GM18517 (cell line): ENCODE measurements at regions not wholly inside any gene's neighbourhood (a gene's known extent, or its start where the extent isn't known, plus 50 kb on each side); places are given as distances from the start of the nearest gene placed in this dataset.
"Not testable (repeated sequence)": the region's sequence is repeated elsewhere in the genome, so short reads cannot be mapped to it uniquely, and the experiment has no call there.

Source experiments
- ATAC-seq: cut with Tn5 transposase; IDR thresholded peaks from one replicate; pipeline ENCODE4 v1.9.1; 2021; ENCODE audit warnings: mild to moderate bottlenecking, moderate library complexity; ENCODE audit not compliant: unreplicated experiment

DNA sequence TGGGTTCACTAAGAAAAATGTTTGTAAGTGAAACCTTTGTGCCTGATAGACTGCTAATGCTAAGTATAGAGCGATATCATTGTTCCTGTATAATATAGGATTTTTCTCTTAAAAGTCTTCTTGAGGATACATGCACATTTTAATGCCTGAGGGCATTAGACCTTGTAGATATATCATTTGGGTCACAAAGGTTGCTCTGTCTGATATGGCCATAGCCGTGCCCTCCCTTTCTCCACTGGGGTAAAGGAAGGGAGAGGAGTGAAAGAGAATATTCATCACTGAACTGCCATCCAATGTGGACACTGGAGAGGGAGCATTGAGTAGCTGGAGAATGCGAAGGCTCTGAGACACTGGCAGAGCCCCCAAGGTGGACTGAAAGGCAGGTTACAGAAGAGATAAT is 442.2 kb upstream of the SPTLC3 start:
- ATAC-seq: no peak

DNA sequence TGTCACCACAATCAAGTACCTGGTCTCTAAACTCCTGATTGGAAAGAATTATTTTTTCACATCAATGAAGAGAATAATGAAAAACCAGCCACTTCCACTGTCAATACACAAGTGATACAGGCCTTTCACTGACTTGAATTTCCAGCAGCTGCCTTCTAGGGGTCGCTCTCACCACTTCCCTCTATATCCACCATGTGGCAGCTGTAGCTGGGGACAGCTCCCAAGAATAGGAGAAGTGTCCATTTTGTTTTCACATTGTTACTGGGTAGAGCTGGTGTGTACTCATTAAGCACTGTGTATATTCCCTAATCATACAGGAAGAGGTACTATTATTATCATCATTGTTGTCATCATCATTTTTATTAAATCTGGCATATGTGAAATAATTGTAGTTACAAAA is 438.4 kb upstream of the SPTLC3 start:
- ATAC-seq: no peak

DNA sequence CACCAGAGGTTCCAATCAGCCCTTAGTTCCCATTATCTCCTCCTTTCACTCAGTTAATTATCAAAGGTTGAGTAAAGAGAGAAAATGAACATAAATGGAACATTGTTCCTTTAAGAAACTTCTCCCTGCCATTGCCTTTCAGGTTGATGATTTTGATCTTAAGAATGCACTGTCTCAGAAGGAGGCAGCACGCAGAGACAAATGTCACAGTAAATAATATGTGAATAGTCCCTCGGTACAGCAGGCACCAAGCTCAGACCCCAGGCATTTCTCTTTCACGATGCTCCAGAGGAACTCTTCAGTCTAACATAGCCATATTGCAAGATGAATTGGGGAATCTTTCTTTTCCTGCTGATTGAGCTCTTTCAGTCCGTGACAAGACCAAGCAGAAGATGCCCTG is 435.3 kb upstream of the SPTLC3 start:
- ATAC-seq: no peak

DNA sequence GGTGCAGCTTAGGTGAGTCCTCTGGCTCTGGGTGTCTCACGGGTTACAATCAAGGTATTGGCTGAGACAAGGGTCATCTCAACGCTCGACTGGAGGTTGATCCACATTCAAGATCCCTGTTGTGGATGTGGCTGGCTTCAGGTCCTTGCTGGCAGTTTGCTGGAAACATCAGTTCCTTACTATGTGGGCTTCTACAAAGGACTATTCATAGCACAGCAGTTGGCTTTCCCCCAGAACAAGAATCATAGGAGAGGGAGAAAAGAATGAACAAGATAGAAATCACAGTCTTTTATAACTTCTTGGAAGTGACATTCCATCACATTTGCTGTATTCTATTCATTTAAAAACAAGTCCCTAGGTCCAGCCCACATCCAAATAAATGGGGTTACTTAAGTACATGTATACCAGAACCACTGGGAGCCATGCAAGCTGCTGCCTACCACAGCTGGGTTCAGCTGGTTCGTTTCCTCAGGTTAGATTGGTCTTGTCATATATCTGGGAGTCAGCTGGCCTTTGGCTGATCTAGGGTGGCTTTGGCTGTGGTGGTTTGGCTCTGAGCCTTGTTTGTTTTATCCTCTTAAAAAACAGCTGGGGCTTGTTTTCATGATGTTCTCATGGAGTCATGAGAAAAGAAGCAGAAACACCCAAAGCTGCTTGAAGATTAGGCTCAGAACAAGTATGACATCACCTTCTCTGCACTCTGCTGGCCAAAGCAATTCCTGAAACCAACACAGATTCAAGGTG is 433.2 kb upstream of the SPTLC3 start:
- ATAC-seq: no peak

DNA sequence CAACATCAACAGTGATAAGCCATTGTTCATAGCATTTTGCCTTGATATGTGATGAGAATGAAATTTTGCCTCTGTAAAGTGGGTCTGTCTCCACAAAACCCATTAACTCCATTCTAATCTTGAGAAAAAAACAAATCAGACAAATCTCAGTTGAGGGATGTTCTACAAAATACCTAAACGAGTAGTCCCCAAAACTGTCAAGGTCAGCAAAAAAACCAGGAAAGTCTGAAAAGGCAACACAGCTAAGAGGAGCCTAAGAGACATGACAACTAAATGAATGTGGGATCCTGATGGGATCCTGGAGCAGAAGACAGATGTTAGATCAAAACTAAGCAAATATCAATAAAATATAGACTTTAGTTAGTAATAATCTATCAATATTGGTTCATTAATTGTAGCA is 431.6 kb upstream of the SPTLC3 start:
- ATAC-seq: no peak

DNA sequence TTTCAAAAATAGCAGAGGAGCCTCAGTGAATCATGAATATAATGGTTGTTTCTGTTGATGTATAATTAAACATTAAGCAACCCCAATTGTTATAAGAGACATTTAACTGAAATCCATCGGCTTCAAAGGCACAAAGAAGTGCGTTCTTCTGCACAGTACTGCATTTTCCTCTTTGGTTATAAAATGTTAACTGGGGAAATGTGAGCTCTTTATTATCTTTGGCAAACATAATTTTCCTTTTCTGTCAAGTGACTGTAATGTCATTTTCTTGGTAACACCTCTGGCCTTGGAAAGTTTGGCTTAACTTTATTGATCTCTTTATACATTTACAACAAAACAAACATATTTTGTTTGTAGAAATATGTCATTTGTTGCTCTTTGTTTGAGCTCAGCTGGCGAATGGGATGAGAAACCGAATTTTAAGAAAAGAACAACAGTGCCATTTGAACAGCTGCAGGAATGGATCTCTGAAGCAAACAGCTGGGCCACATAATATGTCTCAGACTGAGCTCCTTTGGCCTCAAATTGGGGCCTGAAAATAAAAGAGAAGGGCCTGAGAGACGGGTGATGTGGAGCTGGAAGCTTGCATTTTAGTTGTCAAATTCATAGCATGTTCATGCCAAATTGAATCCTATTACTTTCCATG is 427.0 kb upstream of the SPTLC3 start:
- ATAC-seq: no peak

DNA sequence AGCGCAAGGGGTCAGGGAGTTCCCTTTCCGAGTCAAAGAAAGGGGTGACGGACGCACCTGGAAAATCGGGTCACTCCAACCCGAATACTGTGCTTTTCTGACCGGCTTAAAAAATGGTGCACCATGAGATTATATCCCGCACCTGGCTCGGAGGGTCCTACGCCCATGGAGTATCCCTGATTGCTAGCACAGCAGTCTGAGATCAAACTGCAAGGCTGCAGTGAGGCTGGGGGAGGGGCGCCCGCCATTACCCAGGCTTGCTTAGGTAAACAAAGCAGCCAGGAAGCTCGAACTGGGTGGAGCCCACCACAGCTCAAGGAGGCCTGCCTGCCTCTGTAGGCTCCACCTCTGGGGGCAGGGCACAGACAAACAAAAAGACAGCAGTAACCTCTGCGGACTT is 426.1 kb upstream of the SPTLC3 start:
- not testable (repeated sequence) for ATAC-seq

DNA sequence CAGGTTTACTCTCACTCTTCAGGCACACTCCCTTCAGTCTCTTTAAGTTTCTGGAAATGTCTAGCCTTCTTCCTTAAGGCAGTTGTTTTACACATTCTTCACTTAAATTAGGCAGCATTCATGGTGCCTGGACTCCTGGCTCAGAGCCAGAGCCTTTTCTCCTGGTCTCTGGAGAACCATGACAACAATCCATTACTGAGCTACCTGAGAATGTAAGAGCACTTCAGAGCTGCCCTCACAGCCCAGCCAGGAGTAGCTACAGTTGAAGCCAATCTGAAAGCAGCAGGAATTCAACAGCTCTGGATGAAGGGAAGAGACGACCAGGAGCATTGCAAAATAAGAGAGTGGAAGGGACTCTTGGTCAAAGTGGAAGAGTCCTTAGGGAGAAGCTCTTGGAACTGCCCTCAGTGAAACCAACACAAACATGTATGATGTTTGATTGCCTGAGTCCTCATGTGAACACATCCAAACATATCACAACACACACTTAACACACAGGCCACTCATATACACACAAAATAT is 416.8 kb upstream of the SPTLC3 start:
- ATAC-seq: no peak

DNA sequence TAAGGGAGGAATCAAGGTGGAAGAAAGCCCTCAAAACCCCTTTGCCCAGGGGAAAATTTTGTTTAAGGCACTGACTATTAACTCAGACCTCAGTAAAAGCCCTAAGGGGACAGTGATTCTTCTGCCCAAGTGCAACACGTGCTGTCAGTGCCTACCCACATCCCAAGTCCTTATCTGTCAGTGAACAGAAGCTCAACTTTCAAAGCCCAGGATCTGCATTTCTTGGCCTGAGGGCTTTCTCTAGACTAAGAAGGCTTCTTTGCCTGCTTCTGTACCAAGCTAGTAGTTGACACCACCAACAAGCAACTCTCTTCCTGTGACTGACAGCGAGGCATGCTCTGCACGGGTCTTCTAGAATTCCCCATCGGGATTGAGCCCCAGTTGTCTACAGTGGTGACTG is 416.0 kb upstream of the SPTLC3 start:
- no peak for ATAC-seq

DNA sequence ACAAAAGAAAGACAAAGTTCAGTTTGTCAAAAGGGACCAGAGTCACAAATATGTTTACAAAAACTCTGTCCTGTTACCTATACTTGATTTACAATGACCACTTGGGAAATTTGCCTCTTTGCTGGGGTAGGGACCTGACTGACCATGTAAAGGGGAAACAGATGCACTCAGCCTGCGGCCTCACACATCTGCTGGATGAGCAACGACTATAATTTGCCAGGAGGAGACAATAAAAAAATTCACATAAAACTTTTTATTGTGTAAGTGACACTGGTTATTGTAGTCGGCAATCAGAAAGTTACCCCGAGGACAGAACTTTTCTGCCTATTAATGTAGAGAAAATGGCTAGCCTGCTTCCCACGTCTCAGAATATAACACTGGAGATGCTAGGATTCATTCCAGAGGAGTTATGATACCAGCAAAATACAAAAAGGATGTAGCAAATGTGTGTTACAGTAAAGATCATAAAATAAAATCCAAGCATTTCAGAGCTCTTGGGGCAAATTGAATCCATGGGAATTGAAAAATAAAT is 415.4 kb upstream of the SPTLC3 start:
- no peak for ATAC-seq

DNA sequence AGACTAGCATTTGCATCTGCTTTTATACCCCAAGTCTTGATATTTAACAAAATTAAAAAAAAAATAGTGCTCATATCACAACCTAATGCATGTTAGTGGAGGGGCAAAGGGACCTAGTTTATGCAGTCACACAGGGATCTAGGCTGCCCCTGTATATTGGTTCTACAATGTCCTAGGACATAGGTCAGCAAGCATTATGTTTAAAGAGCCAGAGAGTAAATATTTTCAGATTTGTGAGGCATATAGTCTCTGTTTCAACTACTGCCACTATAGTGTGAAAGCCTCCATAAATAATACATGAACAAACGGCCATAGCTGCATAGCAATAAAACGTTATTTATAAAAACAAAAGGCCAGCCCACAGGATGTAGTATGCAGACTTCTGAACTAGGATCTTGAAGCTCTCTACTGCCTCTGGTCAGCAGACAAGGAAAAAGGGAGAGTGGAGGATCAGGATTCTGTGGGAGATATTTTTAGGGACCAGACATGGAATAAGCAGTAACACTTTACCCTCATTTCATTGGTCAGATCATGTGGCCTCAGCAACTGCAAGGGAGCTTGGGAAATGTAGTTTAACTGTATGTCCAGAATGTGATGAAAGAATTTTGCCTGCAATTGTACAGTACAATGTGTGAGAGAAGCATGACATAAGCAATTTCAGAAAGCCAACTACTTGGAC is 414.2 kb upstream of the SPTLC3 start:
- ATAC-seq: no peak

DNA sequence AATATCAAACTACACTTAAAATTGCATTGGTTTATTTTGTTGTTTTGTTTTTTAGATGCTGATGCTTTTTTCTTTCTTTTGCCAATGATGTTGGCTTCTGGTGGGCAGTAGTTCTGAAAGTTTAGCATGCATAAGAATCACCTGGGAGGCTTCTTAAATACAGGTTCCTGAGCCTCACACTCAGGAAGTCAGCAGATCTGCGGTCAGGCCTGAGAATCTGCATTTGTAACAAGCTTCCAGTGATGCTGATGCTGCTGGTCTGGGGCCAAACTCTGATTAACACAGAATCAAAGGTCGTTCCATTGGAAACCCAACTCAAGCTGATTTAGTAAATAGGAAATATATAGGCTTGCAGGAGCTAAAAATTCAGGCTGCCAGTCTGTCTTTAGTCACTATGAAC is 412.9 kb upstream of the SPTLC3 start:
- no peak for ATAC-seq

DNA sequence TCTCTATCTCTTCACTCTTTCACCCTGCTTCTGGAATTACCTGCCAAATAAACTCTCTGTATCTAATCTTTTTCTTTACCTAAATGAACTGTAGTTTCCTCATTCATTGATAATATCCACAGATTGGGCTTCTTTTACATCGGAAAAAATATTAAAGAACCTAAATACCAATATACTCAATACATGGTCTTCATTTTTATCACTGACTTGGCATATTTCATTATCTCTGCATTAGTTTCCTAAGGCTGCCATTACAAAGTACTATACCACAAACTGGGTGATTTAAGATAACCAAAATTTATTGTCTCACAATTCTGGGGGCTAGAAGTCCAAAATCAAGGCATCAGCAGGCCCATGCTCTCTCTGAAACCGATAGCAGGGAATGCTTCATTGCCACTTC is 411.9 kb upstream of the SPTLC3 start:
- no peak for ATAC-seq

DNA sequence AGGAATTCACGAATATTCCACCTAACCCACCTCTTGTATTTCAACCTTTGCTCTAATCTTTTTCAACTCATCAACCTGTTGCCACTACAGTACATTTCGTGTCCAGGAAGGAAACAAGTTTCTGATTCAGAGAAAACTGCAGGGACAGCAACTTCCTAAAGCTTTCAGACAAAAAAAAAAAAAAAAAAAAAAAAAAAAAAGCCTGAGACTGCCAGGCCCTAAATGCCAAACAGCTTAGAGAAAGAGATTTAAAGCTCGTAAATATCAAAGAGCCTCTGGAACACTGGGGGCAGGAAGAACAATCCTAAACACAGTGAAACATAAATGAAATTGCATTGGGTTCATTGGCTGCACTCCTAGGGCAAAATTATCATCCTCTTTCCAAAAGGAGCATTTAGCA is 411.2 kb upstream of the SPTLC3 start:
- no peak for ATAC-seq

DNA sequence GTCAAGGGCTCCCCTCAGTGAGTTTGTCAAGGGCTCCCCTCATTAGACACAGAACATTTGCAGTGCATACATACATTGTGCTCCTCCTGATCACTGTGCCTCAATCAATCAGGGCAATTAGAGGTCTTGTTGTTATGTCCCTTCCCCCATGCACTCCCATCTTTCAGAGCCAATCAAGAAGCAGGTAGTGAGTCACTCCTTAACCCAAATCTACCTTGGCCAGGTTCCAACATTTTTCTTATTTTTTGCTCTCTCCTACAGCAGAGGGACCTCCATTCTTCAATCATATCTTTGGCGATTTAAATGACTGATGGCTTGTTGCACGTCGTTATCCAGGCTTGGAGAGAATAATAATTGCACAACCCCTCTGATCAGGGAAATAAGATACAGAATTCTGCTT is 409.9 kb upstream of the SPTLC3 start:
- ATAC-seq: no peak

DNA sequence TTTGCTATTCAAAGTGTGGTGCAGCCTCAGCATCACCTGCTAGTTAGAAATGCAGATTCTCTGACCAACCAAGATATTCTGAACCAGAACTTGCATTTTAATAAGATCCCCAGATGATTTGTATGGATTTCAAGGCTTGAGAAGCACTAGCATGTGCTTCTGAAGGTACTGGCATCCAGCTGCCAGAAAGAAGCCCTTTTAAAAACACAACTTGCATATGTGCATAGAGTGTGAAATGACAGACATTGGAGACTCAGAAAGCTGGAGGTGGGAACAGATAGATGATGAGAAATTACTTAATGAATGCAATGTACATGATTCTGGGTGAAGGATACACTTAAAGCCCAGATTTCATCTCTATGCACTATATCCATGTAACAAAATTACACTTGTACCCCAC is 409.3 kb upstream of the SPTLC3 start:
- no peak for ATAC-seq

DNA sequence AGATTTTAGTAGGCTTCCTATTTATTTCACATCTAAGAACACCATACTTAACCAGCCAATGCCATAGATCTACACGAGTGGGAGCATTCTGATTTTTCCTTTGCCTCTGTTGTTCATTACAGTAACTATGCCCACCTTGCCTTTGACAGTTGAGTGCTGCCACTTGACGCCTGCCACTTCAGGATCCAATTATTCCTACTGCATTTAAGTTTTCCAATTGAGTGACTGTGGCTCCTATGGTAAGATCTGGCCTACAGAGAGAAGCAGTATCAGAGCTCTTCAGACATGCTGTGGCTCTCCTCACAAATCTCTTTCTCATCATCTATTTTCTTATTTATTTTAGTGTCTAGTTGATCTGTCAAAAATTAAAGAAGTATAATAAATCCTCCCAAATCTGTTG is 403.0 kb upstream of the SPTLC3 start:
- ATAC-seq: no peak

DNA sequence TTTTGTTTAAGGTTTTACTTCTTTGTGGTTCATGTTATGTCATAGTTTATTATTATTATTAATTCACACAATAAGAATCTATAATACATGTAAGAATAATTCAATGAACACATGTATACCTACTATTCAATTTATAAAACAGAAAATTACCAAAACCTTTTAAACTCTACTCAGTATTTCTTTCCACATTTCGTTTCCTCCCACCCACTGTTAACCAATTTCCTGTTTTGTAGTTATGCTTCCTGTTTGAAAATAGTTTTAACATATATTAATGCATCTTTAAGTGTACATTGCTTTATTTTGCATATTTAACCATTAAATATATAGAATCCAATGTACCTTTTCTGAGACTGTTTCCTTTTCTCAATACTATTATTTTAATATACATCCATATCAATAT is 397.9 kb upstream of the SPTLC3 start:
- ATAC-seq: no peak

DNA sequence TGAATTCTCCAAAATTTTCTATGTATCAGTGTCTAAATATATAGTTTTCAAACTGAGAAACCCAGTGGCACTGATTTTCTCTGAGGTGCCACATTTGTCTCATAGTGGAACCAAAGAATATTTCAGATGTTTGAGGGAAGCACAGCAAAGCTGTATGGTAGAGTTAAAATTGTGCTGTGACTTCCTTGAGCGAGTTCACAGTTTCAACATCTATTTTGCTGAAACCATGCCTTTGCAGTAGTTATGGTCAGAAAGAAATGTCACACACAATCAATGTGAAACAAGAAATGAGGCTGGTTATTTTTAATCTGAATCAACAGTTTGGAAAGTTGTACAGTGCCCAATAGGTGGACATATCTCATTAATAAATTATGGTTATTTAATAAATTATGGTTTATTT is 394.0 kb upstream of the SPTLC3 start:
- no peak for ATAC-seq

DNA sequence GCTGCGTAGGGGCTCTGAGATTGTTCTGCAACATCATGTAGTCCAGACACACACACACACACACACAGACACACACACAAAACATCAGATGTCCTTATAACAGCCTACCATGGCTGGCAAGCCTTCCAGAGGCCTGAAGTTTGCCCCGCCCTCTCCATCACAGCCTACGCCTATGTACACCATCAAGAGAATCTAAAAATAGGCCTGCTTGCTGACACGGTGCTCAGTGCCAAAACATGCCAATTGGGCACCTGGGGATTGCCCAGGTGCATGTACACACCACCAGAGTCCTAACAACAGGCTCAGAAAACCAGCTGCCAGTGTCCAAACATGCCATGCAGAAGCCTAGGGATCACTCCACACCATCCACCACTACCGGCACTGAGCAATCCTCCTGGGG is 391.7 kb upstream of the SPTLC3 start:
- ATAC-seq: no peak

DNA sequence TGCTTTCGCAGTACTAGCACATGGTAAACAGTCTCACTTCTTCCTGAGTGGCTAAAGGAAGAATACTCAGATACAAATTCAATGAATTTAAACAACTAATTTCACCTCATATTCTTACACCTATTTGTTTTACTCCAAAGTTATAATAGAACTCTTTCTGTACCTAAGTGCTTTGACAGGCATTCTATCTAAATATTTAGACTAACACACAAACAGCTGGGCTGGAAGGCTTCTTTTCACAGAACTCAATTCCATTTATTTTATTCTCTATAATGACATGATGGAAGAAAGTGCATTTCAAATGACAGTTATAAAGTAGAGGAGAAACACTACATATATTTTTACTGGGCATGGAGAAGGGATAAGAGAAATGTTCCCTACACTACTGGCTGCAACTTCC is 384.9 kb upstream of the SPTLC3 start:
- ATAC-seq: no peak

DNA sequence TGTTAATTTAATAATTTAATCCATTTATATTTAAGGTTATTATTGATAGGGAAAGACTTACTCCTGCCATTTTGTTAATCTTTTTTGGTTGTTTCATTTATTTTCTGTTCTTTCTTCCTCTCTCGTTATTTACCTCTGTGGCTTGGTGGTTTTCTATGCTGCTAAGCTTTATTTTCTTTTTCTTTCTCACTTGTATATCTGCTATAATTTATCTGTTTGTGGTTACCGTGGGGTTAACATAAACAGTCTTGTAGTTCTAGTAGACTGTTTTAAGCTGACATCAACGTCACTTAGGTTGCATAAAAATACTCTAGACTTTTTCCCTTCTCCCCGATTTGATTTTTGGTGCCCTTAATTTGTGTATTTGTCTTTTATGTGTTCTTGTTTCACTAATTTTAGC is 381.3 kb upstream of the SPTLC3 start:
- no peak for ATAC-seq
